HCT116 (cell line): ENCODE measurements at regions not wholly inside any gene's neighbourhood (a gene's known extent, or its start where the extent isn't known, plus 50 kb on each side); places are given as distances from the start of the nearest gene placed in this dataset.

ENCODE experiments used
- CEBPB ChIP-seq: IDR thresholded peaks from 2 replicates; pipeline ENCODE4 v1.6.1; 2012; ENCODE audit warnings: low read depth
- RAD21 ChIP-seq: IDR thresholded peaks from 2 replicates; pipeline ENCODE4 v1.6.1; 2012; ENCODE audit warnings: low read depth, mild to moderate bottlenecking
- ZFX ChIP-seq: fragments of 450-650 bp; IDR thresholded peaks from 2 replicates; pipeline ENCODE4 v1.6.1; 2017
- TF ChIP-seq, protein P1 (sequence below), 3 experiments: fragments of 200-600 bp in 1 of 3; sonication (generic) in 1 of 3; IDR thresholded peaks in 2 of 3; conservative IDR thresholded peaks in 1 of 3; 2 replicates each; pipeline ENCODE4 v1.5.1; 2012 to 2017; ENCODE audit warnings: low read depth in 2 of 3, low read length in 2 of 3, antibody characterized with exemption in 1 of 3, borderline replicate concordance in 1 of 3, control low read depth in 1 of 3, mild to moderate bottlenecking in 1 of 3, mixed read lengths in 1 of 3, mixed run types in 1 of 3, moderate library complexity in 1 of 3; ENCODE audit not compliant: insufficient read depth in 1 of 3

DNA sequence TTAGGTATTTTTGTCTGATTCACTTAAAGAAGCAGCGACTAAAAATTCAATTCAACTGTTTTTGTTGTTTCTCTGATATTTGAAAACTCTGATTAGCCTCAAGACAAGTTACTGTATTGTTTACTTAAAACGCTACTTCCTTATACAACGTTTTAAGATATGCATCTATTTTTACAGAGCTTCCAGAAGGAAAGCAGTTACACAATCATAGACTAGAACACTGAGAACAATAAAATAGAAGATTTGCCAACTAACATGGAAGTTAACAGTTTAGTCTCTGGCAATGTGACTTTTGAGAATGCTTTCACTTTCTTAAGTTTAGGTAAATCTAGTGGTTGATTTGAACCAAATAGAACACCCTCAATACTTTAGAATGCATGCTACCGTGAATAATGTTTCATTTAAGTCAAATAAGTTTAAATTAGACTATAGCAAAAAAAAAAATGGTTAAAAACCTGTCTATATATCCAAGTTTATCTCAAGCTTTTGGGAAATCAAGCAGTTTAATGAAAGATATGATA, 614.8 kb downstream of the DACH1 start:
- TF ChIP-seq CEBPB = no peak
- TF ChIP-seq ZFX = no peak
- TF ChIP-seq, protein P1, sequence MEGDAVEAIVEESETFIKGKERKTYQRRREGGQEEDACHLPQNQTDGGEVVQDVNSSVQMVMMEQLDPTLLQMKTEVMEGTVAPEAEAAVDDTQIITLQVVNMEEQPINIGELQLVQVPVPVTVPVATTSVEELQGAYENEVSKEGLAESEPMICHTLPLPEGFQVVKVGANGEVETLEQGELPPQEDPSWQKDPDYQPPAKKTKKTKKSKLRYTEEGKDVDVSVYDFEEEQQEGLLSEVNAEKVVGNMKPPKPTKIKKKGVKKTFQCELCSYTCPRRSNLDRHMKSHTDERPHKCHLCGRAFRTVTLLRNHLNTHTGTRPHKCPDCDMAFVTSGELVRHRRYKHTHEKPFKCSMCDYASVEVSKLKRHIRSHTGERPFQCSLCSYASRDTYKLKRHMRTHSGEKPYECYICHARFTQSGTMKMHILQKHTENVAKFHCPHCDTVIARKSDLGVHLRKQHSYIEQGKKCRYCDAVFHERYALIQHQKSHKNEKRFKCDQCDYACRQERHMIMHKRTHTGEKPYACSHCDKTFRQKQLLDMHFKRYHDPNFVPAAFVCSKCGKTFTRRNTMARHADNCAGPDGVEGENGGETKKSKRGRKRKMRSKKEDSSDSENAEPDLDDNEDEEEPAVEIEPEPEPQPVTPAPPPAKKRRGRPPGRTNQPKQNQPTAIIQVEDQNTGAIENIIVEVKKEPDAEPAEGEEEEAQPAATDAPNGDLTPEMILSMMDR (IDR thresholded peaks at IDR 0.05 in 2 of 3, conservative IDR thresholded peaks at IDR 0.05 in 1 of 3; ENCODE audit: borderline replicate concordance in 1 of 3, insufficient read depth in 1 of 3, low read depth in 2 of 3, low read length in 2 of 3) = no peak
- no peak for TF ChIP-seq RAD21
